ENCODE measurements at regions not wholly inside any gene's neighbourhood (a gene's known extent, or its start where the extent isn't known, plus 50 kb on each side); places are given as distances from the start of the nearest gene placed in this dataset.

DNA sequence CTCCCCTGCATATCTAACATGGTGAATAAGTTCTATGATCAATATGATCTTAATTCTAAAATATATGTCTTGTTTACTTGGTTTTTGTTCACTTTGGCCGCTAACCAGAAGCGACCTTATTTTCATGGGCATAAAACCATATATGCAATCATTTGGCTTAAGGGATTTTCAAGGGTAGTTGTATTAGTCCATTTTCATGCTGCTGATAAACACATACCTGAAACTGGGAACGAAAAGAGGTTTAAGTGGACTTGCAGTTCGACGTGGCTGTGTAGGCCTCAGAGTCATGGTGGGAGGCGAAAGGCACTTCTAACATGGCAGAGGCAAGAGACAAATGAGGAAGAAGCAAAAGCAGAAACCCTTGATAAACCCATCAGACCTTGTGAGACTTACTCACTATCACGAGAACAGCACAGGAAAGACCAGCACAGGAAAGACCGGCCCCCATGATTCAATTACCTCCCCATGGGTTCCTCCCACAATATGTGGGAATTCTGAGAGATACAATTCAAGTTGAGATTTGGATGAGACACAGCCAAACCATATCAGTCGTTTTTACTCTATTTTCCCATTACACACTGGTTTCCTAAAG, 114.3 kb upstream of the CPEB2 start:
- Mint-ChIP-seq H3K4me1 (no peaks in the 10 kb centered on the region), H3K4me3 (no peak overlapping the region), H3K36me3 (ENCODE audit: low read depth) (no peaks in the 10 kb centered on the region), H3K27ac (no peak overlapping the region), H3K9me3 (no peaks in the 10 kb centered on the region), H3K27me3 (ENCODE audit: low read depth, poor library complexity) (peaks cover 16% of the 10 kb centered on the region)
- DNase-seq = no peak
- TF ChIP-seq, protein P1, sequence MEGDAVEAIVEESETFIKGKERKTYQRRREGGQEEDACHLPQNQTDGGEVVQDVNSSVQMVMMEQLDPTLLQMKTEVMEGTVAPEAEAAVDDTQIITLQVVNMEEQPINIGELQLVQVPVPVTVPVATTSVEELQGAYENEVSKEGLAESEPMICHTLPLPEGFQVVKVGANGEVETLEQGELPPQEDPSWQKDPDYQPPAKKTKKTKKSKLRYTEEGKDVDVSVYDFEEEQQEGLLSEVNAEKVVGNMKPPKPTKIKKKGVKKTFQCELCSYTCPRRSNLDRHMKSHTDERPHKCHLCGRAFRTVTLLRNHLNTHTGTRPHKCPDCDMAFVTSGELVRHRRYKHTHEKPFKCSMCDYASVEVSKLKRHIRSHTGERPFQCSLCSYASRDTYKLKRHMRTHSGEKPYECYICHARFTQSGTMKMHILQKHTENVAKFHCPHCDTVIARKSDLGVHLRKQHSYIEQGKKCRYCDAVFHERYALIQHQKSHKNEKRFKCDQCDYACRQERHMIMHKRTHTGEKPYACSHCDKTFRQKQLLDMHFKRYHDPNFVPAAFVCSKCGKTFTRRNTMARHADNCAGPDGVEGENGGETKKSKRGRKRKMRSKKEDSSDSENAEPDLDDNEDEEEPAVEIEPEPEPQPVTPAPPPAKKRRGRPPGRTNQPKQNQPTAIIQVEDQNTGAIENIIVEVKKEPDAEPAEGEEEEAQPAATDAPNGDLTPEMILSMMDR (IDR thresholded peaks at IDR 0.05) = no peak

DNA sequence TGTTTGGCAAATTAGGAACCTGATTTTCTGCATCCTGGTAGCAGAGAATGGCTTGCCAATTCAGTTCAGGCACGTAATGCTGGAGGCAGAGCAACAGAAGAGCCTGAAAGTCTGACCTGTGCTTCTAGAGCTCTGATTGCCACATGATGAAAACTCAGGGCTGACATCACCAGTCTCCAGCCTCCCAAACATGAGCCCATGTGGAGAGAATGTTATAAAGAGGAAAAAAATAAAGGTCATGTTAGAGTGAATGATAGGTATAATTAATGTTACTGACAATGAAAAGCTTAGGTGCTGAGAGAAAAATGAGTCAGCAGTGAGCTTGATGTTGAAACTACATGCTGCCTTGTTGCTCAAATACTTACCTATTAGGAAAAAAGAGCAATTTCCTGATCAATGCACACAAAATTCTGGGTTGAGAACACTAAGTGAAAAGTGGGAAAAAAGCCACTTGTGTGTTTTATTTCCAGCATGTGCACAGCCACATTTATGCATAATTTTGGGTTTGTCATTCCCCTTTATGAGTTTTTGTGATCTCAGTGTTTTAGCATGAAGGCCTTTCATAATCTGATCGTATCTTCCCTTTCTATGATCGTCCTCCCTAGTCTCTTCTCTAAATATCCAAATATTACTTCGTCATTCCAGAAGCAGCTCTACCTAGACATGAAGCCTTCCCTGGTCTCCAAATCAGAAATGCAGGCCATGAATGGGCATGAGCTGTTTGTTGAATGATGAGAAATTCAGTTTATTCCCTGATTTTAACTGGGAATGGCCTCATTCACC, 113.3 kb upstream of the CPEB2 start:
- Mint-ChIP-seq H3K27ac (no peak overlapping the region), H3K27me3 (ENCODE audit: low read depth, poor library complexity) (peaks cover 16% of the 10 kb centered on the region), H3K4me1 (no peaks in the 10 kb centered on the region), H3K9me3 (no peaks in the 10 kb centered on the region), H3K36me3 (ENCODE audit: low read depth) (no peaks in the 10 kb centered on the region), H3K4me3 (no peak overlapping the region)
- no peak for DNase-seq
- TF ChIP-seq, protein P1 (IDR thresholded peaks at IDR 0.05) = no peak

DNA sequence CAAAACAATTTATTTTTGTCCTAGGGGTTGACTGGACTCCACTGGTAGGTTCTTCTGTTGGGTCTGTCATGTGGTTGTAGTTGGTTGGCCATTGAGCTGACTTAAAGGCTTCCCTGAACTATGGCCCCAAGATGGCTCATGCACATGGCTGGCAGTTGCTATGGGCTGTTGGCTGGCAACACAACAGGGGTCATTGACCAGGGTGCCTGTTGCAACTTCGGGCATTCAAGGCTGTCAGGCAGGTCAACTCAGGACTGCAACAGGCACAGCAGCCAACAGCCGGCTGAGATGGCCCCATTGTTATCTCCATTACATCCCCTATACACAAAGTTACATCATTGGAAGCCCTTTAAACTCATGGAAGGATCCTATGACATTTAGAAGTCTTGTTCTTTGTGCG, 109.7 kb upstream of the CPEB2 start:
- H3K27ac Mint-ChIP-seq = no peak overlapping the region
- no peaks in the 10 kb centered on the region for H3K4me1 Mint-ChIP-seq
- peaks cover 11% of the 10 kb centered on the region for H3K27me3 Mint-ChIP-seq (ENCODE audit: low read depth, poor library complexity)
- TF ChIP-seq, protein P1 (IDR thresholded peaks at IDR 0.05) = no peak
- DNase-seq = no peak
- no peaks in the 10 kb centered on the region for H3K9me3 Mint-ChIP-seq
- H3K4me3 Mint-ChIP-seq = no peak overlapping the region
- no peaks in the 10 kb centered on the region for H3K36me3 Mint-ChIP-seq (ENCODE audit: low read depth)

DNA sequence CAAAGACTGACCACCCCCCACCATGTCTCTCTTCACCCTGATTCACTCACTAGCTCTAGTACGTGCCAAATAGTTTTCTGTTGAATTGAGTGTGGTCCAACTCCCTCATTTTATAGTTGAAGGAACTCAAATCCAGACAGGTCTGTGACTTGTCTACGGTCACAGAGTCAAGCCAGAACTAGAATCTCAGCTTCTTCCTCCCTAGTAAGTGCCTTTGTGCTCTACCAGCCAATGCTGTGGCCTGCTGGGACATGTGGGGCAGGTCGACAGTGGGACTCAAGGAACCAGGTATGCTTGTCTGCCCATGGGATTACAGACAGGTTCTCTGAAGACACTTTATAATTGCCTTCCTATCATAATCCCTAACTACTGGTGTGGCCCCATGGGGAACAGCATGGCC, 108.6 kb upstream of the CPEB2 start:
- DNase-seq = no peak
- TF ChIP-seq, protein P1 (IDR thresholded peaks at IDR 0.05) = no peak
- Mint-ChIP-seq H3K36me3 (ENCODE audit: low read depth) (no peaks in the 10 kb centered on the region), H3K27me3 (ENCODE audit: low read depth, poor library complexity) (peaks cover 11% of the 10 kb centered on the region), H3K9me3 (no peaks in the 10 kb centered on the region), H3K27ac (no peak overlapping the region), H3K4me3 (no peak overlapping the region), H3K4me1 (no peaks in the 10 kb centered on the region)

DNA sequence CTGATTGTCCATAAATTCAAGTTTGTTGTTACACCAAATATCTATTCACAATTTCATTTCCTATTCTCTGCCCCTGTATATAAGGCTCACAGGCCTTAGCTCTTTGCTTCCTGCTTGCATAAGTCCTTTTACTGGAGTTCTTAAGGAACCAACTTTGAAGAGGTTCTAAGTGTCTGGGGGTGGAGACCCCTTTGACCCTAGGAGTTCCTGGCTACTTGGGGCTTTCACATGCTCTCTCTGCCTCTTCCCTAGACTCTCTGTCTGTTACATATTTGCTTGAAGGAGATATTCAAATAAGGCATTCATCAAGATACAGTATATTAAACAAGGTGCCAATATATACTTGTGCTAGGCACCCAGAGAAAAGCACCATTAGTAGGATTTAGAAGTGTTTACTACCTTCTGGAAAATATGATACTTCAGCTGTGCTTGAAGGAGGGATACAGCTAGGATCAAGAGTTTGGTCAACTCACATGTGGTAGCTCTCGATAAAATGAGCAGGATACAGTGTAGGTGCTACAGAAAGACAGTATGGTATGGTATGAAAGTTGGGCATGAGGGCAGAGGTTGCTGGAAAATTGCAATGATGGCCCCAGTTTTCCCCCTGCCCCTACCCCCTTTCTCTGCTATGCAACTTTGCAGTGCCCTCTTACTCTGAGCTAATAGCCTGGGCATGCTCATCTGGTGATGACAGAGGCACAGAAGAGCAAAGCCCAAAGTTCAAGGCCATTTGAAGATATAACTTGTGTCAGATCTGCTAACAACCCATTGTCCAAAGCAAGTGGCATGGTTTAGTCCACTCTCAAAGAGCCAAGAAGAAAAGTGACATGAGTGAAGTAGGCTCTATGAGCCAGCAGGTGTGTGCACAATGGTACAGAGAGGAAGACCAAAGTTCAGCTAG, 107.6 kb upstream of the CPEB2 start:
- peaks cover 8% of the 10 kb centered on the region for H3K27me3 Mint-ChIP-seq (ENCODE audit: low read depth, poor library complexity)
- no peaks in the 10 kb centered on the region for H3K9me3 Mint-ChIP-seq
- no peak overlapping the region for H3K4me3 Mint-ChIP-seq
- H3K27ac Mint-ChIP-seq = no peak overlapping the region
- TF ChIP-seq, protein P1 (IDR thresholded peaks at IDR 0.05) = no peak
- no peaks in the 10 kb centered on the region for H3K36me3 Mint-ChIP-seq (ENCODE audit: low read depth)
- no peaks in the 10 kb centered on the region for H3K4me1 Mint-ChIP-seq
- no peak for DNase-seq
